Astrocyte (in vitro differentiated cells and primary cell): ENCODE measurements at regions not wholly inside any gene's neighbourhood (a gene's known extent, or its start where the extent isn't known, plus 50 kb on each side); places are given as distances from the start of the nearest gene placed in this dataset.

Experiments used
- DNase-seq: peaks from one replicate; pipeline ENCODE4 v3.0.0-alpha.2; 2010; ENCODE audit warnings: low read depth
- FAIRE-seq: peaks from 2 replicates; lab custom pipeline; 2011; peaks lifted over from hg19 to GRCh38; lab: Jason Lieb, UNC
- H2AFZ ChIP-seq: 2 replicates; pipeline ENCODE4 v1.6.0; 2012; ENCODE audit warnings: low read depth, low read length, inconsistent platforms
- H3K27ac ChIP-seq: 2 replicates; pipeline ENCODE4 v1.5.1; 2011; ENCODE audit warnings: low read depth, low read length, inconsistent platforms
- H3K27me3 ChIP-seq: 2 replicates; pipeline ENCODE4 v1.6.0; 2011; ENCODE audit warnings: low read length, inconsistent platforms; ENCODE audit not compliant: insufficient read depth
- H3K36me3 ChIP-seq: 2 replicates; pipeline ENCODE4 v1.5.1; 2011; ENCODE audit warnings: low read length, inconsistent platforms; ENCODE audit not compliant: insufficient read depth
- H3K4me1 ChIP-seq: 2 replicates; pipeline ENCODE4 v1.5.1; 2011; ENCODE audit warnings: low read length, inconsistent platforms; ENCODE audit not compliant: insufficient read depth
- H3K4me2 ChIP-seq: 2 replicates; pipeline ENCODE4 v1.6.0; 2012; ENCODE audit warnings: low read length, inconsistent platforms
- H3K4me3 ChIP-seq: 2 replicates; pipeline ENCODE4 v1.5.1; 2011; ENCODE audit warnings: low read depth, mild to moderate bottlenecking, low read length, inconsistent platforms; ENCODE audit not compliant: insufficient read depth
- H3K79me2 ChIP-seq: 2 replicates; pipeline ENCODE4 v1.6.0; 2012; ENCODE audit warnings: mild to moderate bottlenecking, low read length, inconsistent platforms; ENCODE audit not compliant: insufficient read depth
- H3K9ac ChIP-seq: 2 replicates; pipeline ENCODE4 v1.6.0; 2012; ENCODE audit warnings: mild to moderate bottlenecking, low read length, inconsistent platforms
- H3K9me3 ChIP-seq: 2 replicates; pipeline ENCODE4 v1.5.1; 2012; ENCODE audit warnings: low read depth, mild to moderate bottlenecking, low read length, inconsistent platforms; ENCODE audit not compliant: insufficient read depth
- H4K20me1 ChIP-seq: 2 replicates; pipeline ENCODE4 v1.6.0; 2012; ENCODE audit warnings: low read length, inconsistent platforms; ENCODE audit not compliant: insufficient read depth
- H3K27ac Mint-ChIP-seq: one replicate; pipeline ENCODE4 v1.8.0; 2021; ENCODE audit warnings: mild to moderate bottlenecking, mixed read lengths; ENCODE audit not compliant: unreplicated experiment
- H3K27me3 Mint-ChIP-seq: one replicate; pipeline ENCODE4 v1.8.0; 2021; ENCODE audit warnings: low read depth, mixed read lengths; ENCODE audit not compliant: unreplicated experiment
- H3K36me3 Mint-ChIP-seq: one replicate; pipeline ENCODE4 v1.8.0; 2021; ENCODE audit warnings: low read depth, mixed read lengths; ENCODE audit not compliant: unreplicated experiment
- H3K4me1 Mint-ChIP-seq: one replicate; pipeline ENCODE4 v1.8.0; 2021; ENCODE audit warnings: low read depth, mixed read lengths; ENCODE audit not compliant: unreplicated experiment
- H3K4me3 Mint-ChIP-seq: one replicate; pipeline ENCODE4 v1.8.0; 2021; ENCODE audit warnings: mild to moderate bottlenecking, moderate library complexity, mixed read lengths; ENCODE audit not compliant: unreplicated experiment
- H3K9me3 Mint-ChIP-seq: one replicate; pipeline ENCODE4 v1.8.0; 2021; ENCODE audit warnings: mild to moderate bottlenecking, mixed read lengths; ENCODE audit not compliant: unreplicated experiment
- EZH2 ChIP-seq: IDR thresholded peaks from 2 replicates; pipeline ENCODE4 v1.6.1; 2012; ENCODE audit warnings: mild to moderate bottlenecking, low read length, inconsistent platforms; ENCODE audit not compliant: insufficient read depth
- TF ChIP-seq, protein P1 (sequence below): IDR thresholded peaks from 2 replicates; pipeline ENCODE4 v1.5.1; 2011; ENCODE audit warnings: low read depth, mild to moderate bottlenecking, inconsistent platforms, low read length, moderate library complexity; ENCODE audit not compliant: insufficient read depth

GRCh38 chr6:130583268-130583667 is 217.5 kb downstream of the TMEM200A start:
- DNase-seq: no peak

DNA sequence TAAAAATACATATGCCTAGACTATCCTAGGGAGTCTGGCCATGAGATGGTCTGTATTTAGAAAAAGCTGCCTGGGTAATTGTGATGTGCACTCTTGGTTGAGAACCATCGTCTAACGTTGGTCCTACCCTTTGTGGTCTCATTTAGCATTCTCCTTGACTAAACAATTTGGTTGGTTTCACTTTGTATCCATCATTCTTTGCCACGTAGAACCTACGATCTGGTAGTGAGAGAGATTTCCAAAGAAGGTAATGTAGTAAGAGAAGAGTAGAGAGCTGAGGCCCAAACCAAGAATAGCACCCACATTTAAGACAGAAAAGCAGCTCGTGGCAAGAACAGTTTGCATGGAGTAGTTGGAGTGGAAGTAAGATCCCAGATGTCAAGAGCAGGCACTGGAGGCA is 219.8 kb downstream of the TMEM200A start:
- no peaks in the 10 kb centered on the region for H3K27me3 Mint-ChIP-seq
- H4K20me1 ChIP-seq: no peaks in the 10 kb centered on the region
- no peak overlapping the region for H3K4me3 Mint-ChIP-seq
- no peaks in the 10 kb centered on the region for H3K9me3 ChIP-seq
- no peaks in the 10 kb centered on the region for H3K4me1 ChIP-seq
- no peaks in the 10 kb centered on the region for H3K36me3 ChIP-seq
- H3K4me1 Mint-ChIP-seq: no peaks in the 10 kb centered on the region
- no peaks in the 10 kb centered on the region for H3K79me2 ChIP-seq
- H3K4me2 ChIP-seq: no peak overlapping the region
- FAIRE-seq: peak; percentile 83
- no peaks in the 10 kb centered on the region for H3K27me3 ChIP-seq
- no peak overlapping the region for H3K4me3 ChIP-seq
- no peak for TF ChIP-seq EZH2
- TF ChIP-seq, protein P1, sequence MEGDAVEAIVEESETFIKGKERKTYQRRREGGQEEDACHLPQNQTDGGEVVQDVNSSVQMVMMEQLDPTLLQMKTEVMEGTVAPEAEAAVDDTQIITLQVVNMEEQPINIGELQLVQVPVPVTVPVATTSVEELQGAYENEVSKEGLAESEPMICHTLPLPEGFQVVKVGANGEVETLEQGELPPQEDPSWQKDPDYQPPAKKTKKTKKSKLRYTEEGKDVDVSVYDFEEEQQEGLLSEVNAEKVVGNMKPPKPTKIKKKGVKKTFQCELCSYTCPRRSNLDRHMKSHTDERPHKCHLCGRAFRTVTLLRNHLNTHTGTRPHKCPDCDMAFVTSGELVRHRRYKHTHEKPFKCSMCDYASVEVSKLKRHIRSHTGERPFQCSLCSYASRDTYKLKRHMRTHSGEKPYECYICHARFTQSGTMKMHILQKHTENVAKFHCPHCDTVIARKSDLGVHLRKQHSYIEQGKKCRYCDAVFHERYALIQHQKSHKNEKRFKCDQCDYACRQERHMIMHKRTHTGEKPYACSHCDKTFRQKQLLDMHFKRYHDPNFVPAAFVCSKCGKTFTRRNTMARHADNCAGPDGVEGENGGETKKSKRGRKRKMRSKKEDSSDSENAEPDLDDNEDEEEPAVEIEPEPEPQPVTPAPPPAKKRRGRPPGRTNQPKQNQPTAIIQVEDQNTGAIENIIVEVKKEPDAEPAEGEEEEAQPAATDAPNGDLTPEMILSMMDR: no peak
- H3K27ac Mint-ChIP-seq: no peak overlapping the region
- no peak overlapping the region for H3K27ac ChIP-seq
- H3K9me3 Mint-ChIP-seq: no peaks in the 10 kb centered on the region
- H3K9ac ChIP-seq: no peak overlapping the region
- H2AFZ ChIP-seq: no peak overlapping the region
- peak; percentile 4 for DNase-seq
- no peaks in the 10 kb centered on the region for H3K36me3 Mint-ChIP-seq

More at GRCh38 chr6:130583268-130583667, 217.5 kb downstream of the TMEM200A start:
- H3K27ac ChIP-seq: no peak overlapping the region
- no peak overlapping the region for H2AFZ ChIP-seq
- H3K79me2 ChIP-seq: no peaks in the 10 kb centered on the region
- no peaks in the 10 kb centered on the region for H4K20me1 ChIP-seq
- H3K9ac ChIP-seq: no peak overlapping the region
- H3K4me2 ChIP-seq: no peak overlapping the region
- no peaks in the 10 kb centered on the region for H3K9me3 Mint-ChIP-seq
- no peak overlapping the region for H3K27ac Mint-ChIP-seq
- H3K4me1 Mint-ChIP-seq: no peaks in the 10 kb centered on the region
- H3K4me3 ChIP-seq: no peak overlapping the region
- H3K36me3 ChIP-seq: no peaks in the 10 kb centered on the region
- no peaks in the 10 kb centered on the region for H3K4me1 ChIP-seq
- no peaks in the 10 kb centered on the region for H3K27me3 Mint-ChIP-seq
- TF ChIP-seq, protein P1: no peak
- no peak for TF ChIP-seq EZH2
- no peak for FAIRE-seq
- H3K36me3 Mint-ChIP-seq: no peaks in the 10 kb centered on the region
- no peaks in the 10 kb centered on the region for H3K9me3 ChIP-seq
- H3K27me3 ChIP-seq: no peaks in the 10 kb centered on the region
- H3K4me3 Mint-ChIP-seq: no peak overlapping the region

DNA sequence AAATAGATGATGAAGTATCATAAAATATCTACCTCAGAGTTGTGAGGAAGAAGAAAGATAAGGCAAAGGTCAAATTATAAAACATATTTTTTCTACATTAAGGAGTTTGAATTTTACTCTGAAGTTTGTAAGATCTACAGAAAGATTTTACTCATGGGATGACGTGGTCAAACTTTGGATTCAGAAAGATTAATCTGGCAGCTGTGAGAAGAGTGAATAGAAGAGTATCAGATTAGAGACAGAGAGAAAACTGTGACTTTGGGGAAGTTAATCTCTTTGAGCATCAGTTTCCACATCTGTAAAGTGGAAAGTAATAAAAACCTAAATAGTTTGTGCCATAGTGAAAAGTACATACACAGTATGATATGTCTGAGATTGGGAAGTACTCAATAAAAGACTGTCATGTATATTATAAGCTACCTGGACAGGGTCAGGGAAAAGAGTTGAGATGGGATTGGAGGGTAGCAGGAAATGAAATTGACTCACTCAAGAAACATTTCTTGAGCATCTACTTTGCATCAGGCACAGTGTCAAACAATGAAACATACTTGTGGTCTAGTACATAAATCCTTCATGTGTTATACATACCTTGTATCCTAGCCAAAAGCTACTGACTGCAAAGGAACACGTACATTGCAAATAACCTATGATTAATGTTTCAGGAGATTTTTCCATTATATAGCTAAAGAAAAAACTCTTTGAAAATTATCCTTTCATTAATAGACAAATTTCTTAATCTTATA is 222.1 kb downstream of the TMEM200A start:
- H3K27me3 Mint-ChIP-seq: no peaks in the 10 kb centered on the region

More for the DNA sequence above, 222.1 kb downstream of the TMEM200A start:
- H3K36me3 ChIP-seq: no peaks in the 10 kb centered on the region
- H3K36me3 Mint-ChIP-seq: no peaks in the 10 kb centered on the region
- H3K27ac ChIP-seq: peak overlapping the region; percentile 20
- no peaks in the 10 kb centered on the region for H3K79me2 ChIP-seq
- H3K9ac ChIP-seq: no peak overlapping the region
- no peak for FAIRE-seq
- no peak overlapping the region for H3K4me3 ChIP-seq
- H2AFZ ChIP-seq: no peak overlapping the region
- no peak for TF ChIP-seq EZH2
- TF ChIP-seq, protein P1: no peak
- H3K9me3 ChIP-seq: peaks cover 2% of the 10 kb centered on the region
- no peak overlapping the region for H3K27ac Mint-ChIP-seq
- no peaks in the 10 kb centered on the region for H3K4me1 ChIP-seq
- H3K27me3 ChIP-seq: no peaks in the 10 kb centered on the region
- DNase-seq: peak; percentile 91
- H3K4me2 ChIP-seq: no peak overlapping the region
- H3K4me3 Mint-ChIP-seq: no peak overlapping the region
- no peaks in the 10 kb centered on the region for H3K4me1 Mint-ChIP-seq
- peaks cover 2% of the 10 kb centered on the region for H3K9me3 Mint-ChIP-seq
- H4K20me1 ChIP-seq: no peaks in the 10 kb centered on the region
